ENCODE measurements at regions not wholly inside any gene's neighbourhood (a gene's known extent, or its start where the extent isn't known, plus 50 kb on each side); places are given as distances from the start of the nearest gene placed in this dataset.

GRCh38 chr13:103945836-103946235 is 879.6 kb upstream of the SLC10A2 start:
- no peak for TF ChIP-seq GATA2 (IDR thresholded peaks at IDR 0.05; ENCODE audit: low read depth, low read length)
- TF ChIP-seq GATA3 (IDR thresholded peaks at IDR 0.05; ENCODE audit: low read depth, low read length), result no peak

Measured in SH-SY5Y (cell line).